ENCODE measurements at regions not wholly inside any gene's neighbourhood (a gene's known extent, or its start where the extent isn't known, plus 50 kb on each side); places are given as distances from the start of the nearest gene placed in this dataset.

DNA sequence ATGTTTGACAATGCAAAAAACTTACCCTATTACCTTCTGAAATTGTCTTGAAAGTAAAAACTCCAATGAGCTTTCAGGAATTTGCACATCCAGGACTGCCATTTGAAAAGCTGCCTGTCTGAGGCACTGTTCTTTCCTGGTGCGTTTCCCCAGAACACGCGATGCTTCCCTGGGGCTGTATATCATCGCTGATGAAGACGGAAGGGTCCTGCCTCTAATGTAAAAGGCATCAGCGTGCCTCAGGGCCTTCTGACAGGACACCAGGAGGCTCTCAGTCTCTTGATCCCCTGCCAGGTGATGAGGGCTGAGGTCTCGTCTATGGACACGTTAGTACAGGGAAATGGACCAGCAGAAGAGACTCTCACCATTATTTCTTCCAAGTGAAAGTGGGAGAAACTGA, 296.8 kb downstream of the EFNB2 start:
- H3K4me3 ChIP-seq (ENCODE audit: low read depth, low read length), result no peak overlapping the region
- in situ Hi-C loops (cut with HindIII; ENCODE audit: low sequenced_read_pairs), result no loop called here

DNA sequence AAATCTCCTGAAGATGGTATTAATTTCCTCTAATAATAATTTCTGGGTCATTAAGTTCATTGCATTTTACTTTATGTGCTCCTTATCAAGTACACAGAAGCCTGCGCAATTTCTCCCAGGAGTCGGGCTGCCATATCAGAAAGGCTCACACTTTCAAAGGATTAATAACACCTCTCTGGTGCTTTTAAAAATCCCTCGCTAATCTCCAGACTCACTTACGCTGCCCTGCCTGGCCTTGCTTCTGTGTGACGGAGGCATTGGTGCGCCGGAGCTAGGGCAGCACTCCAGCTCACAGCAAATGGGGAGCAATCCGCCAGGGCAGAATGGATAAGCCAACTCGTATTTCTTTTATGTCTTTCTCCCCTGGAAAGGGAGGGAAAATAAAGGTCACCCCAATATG, 300.8 kb downstream of the EFNB2 start:
- in situ Hi-C loops (cut with HindIII; ENCODE audit: low sequenced_read_pairs), result no loop called here
- TF ChIP-seq, protein P1, sequence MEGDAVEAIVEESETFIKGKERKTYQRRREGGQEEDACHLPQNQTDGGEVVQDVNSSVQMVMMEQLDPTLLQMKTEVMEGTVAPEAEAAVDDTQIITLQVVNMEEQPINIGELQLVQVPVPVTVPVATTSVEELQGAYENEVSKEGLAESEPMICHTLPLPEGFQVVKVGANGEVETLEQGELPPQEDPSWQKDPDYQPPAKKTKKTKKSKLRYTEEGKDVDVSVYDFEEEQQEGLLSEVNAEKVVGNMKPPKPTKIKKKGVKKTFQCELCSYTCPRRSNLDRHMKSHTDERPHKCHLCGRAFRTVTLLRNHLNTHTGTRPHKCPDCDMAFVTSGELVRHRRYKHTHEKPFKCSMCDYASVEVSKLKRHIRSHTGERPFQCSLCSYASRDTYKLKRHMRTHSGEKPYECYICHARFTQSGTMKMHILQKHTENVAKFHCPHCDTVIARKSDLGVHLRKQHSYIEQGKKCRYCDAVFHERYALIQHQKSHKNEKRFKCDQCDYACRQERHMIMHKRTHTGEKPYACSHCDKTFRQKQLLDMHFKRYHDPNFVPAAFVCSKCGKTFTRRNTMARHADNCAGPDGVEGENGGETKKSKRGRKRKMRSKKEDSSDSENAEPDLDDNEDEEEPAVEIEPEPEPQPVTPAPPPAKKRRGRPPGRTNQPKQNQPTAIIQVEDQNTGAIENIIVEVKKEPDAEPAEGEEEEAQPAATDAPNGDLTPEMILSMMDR (IDR thresholded peaks at IDR 0.05; ENCODE audit: low read depth, low read length), result no peak
- H3K4me3 ChIP-seq (ENCODE audit: low read depth, low read length), result no peak overlapping the region
- DNase-seq (ENCODE audit: low read depth, low spot score), result no peak

More for the DNA sequence above, 296.8 kb downstream of the EFNB2 start:
- DNase-seq (ENCODE audit: low read depth, low spot score), result no peak
- TF ChIP-seq, protein P1 (IDR thresholded peaks at IDR 0.05; ENCODE audit: low read depth, low read length), result no peak

DNA sequence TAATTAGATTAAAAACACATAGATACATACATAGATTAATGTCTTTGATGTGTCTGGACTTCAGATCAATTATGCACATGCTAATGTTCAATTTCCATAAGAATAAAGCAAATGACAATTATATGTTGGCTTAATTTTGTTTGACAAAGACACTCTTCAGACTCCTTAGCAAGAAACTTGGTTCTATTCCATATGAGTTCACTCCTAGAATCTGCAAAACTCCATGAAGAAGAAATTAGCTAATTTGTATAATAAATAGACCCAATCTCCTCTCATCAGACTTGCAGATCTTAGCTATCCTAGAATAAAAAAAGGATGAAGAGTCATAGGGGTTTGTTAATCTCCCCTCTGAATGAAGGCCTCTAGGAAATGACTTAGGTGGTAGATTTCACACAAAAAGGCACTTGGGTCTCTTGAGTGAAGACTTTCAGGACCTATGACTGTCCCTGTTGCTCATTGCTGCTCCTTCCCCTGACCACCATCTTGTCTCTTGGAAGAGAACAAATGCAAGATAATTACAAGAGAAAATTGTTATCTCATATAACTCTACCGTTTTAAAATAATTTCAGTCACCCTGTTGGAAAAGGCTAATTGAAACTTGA, 302.2 kb downstream of the EFNB2 start:
- DNase-seq (ENCODE audit: low read depth, low spot score), result no peak

DNA sequence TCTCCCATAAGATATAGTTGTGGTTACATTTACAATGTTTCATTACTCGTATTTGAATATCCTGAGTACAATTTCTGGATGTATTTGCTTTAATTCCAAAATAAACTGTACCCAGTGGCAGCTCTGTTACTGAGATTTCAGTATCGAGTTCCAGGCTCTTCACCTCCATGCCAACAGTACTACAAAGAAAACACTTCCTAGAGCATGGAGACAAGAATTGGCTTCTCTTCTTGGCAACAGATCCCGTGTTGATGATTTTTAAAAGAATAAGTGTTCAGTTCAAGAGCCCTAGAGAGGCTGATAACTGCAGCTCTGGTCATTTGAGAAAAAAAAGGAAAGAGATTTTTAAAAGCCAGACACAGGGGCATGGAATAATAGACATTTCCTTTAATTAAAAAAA, 302.8 kb downstream of the EFNB2 start:
- TF ChIP-seq, protein P1 (IDR thresholded peaks at IDR 0.05; ENCODE audit: low read depth, low read length), result no peak
- H3K4me3 ChIP-seq (ENCODE audit: low read depth, low read length), result no peak overlapping the region
- in situ Hi-C loops (cut with HindIII; ENCODE audit: low sequenced_read_pairs), result no loop called here
- DNase-seq (ENCODE audit: low read depth, low spot score), result no peak

More for the DNA sequence above, 302.2 kb downstream of the EFNB2 start:
- H3K4me3 ChIP-seq (ENCODE audit: low read depth, low read length), result no peak overlapping the region
- in situ Hi-C loops (cut with HindIII; ENCODE audit: low sequenced_read_pairs), result no loop called here
- TF ChIP-seq, protein P1 (IDR thresholded peaks at IDR 0.05; ENCODE audit: low read depth, low read length), result no peak

DNA sequence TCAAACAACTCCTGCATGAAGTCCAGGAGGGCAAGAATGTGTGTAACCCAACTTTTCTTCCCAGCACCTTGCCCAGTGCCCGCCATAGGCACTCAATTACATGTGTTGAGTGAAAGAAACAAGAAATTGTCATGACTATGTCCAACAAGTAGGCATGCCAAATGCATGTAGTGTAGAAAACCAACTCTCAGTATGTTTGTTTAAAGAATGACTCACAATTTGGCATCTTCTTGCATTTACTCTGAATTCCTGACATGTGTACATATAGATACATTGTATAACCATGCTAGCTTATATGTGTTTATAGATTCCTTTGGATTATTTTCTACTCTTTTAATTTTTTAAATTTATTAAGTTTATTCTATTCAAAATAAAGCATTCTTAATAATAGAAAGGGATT, 305.0 kb downstream of the EFNB2 start:
- TF ChIP-seq, protein P1 (IDR thresholded peaks at IDR 0.05; ENCODE audit: low read depth, low read length), result no peak
- in situ Hi-C loops (cut with HindIII; ENCODE audit: low sequenced_read_pairs), result no loop called here
- peak; percentile 67 for DNase-seq (ENCODE audit: low read depth, low spot score)

DNA sequence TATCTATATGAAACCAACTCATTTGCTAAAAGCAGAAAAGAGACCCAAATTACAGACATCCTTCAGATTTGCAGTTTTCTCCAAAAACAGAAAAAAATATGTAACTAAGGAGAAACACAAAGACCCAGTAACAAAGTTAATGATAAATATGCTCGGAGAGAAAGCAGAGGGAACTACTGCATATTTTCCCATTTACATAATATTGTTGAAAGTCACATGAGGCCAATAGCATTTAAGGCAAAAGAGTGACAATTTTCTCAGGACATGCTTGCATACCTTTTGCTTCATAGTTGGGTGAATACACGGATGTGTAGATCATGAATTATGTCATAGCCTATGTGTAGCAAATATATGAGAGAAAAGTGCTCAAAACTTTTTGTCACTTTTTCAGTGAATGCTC, 310.3 kb downstream of the EFNB2 start:
- TF ChIP-seq, protein P1 (IDR thresholded peaks at IDR 0.05; ENCODE audit: low read depth, low read length), result no peak
- no peak overlapping the region for H3K4me3 ChIP-seq (ENCODE audit: low read depth, low read length)
- in situ Hi-C loops (cut with HindIII; ENCODE audit: low sequenced_read_pairs), result no loop called here
- no peak for DNase-seq (ENCODE audit: low read depth, low spot score)

More for the DNA sequence above, 305.0 kb downstream of the EFNB2 start:
- H3K4me3 ChIP-seq (ENCODE audit: low read depth, low read length), result no peak overlapping the region

Data from astrocyte of the spinal cord (primary cell).